Effector CD4-positive, alpha-beta T cell (primary cell): ENCODE measurements at regions not wholly inside any gene's neighbourhood (a gene's known extent, or its start where the extent isn't known, plus 50 kb on each side); places are given as distances from the start of the nearest gene placed in this dataset.

ENCODE experiments used
- DNase-seq: peaks from one replicate; pipeline ENCODE4 v3.0.0-alpha.2; 2020

DNA sequence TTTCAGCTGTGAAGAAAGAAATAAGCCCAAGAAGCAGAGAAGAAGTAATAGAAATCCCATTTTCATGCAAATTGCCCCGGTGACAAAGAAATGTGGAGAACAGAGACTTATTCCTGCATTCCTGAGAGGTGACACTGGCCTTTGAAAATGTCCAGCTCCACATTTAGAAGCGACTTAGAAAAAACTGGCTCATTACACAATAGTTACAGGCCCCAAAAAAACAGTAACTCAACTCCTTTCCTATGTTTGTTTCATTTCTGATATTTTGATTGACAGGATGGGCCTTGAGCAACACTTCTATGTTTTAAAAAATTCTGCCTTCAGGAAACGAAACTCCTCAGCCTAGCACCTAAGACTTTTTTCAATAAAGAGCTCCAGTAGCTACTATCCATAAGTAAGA lies 726.9 kb upstream of the TENM4 start:
- DNase-seq = no peak

DNA sequence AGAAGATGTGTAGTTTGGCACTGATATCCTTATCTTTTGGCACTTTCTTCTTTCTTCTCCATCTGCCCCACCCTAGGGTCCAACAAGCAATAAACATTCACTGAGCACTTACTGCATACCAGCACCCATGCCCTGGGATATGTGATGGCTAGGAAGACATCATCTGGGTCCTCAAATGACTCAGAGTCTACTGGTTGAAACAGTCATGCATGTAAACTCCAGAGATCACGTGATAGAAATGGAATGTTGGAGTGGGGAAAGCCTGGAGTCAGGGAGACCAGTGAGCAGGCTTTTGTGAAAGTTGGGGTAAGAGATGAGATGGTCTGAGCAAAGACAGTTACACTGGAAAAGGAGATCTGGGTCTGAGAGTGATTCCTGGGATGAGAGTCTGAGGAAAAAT lies 724.9 kb upstream of the TENM4 start:
- DNase-seq = no peak

DNA sequence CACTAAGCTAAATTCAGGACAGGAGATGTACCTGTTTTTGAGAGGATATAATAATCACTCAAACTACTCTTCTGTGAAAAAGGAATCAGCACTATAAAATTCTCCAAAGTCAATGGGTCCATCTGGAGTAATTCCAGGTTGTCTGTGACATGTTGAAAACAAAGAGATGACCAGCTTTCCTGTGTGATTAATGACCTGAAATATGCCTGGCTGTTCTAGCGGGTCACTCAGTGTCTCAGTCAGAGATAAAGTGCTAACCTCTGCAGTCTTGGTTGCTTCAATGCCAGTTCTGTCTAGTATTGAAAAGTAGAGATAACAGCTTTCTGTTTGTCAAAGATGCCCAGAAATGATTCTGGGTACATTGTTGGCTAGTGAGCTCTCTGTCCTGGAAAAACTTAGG lies 722.6 kb upstream of the TENM4 start:
- DNase-seq = no peak

DNA sequence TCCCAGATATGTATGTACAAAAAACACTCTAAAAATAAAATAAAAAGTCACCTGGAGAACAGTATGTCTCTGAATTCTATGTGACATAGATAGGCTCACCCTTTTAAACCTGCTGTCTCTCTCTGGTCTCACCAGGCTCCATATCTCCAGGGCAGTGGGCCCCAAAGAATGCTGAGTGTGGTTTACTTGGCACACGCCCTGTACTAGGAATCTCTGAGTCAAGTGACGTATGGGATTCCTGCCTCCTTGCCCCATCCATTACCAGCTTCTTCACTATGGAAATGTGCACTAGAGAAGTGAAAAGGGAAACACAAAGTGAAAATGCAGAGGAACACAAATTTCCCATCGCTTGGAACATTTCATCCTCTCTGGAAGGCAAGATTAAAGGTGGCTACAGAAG lies 722.2 kb upstream of the TENM4 start:
- no peak for DNase-seq

DNA sequence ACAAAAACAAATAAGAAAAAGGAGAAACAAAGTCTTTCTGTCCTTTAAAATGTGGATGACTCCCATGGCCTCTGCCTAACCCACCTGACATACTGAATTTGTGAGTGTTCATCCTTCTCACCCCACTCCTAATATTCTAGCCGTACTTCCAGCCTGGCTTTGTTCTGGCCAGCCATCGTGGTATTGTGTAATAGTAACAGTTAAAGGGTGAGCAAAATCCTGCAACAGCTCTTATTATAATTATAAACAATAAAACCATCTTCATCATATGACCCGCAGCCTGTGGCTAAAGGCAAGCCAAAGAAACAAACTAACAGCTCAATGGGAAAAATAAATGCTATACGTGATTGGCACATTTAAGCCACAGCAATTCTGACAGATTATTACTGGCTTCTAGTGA lies 721.6 kb upstream of the TENM4 start:
- no peak for DNase-seq

DNA sequence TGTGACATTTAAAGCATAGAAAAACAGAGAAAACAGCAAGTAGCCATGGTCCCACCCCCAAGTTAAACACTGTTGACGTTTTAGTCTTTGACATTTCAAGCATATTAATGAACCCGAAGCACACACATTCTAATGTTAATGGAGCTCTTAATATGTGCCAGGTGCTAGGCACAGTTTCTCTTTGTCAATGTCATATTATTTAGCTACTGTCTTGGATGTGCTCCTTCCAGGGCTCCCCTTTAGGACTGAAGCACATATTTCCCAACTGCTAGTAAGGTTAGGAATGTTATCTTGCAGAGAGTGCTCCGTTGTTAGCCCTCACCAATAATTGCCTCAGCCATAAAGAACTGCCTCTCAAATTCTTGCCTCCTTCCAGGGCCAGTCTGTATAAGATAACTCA lies 716.6 kb upstream of the TENM4 start:
- no peak for DNase-seq

DNA sequence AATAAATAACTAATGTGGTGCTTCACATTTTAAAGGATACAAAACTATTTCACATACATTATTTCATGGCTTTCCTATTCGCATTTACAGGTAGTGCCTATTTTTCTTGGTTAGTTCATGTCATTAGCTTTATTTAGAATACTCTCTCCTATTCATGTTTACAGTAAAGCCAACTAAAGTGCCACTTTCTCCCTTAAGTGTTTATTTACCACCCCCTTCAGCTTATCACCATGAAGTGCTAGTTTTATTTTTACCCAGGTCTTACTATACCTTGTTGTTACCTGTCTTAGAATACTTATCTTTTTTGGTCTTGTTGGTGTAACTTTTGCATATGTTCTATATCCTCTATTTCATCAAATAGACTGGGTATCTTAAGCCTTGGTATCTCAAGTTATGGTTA lies 715.2 kb upstream of the TENM4 start:
- no peak for DNase-seq

DNA sequence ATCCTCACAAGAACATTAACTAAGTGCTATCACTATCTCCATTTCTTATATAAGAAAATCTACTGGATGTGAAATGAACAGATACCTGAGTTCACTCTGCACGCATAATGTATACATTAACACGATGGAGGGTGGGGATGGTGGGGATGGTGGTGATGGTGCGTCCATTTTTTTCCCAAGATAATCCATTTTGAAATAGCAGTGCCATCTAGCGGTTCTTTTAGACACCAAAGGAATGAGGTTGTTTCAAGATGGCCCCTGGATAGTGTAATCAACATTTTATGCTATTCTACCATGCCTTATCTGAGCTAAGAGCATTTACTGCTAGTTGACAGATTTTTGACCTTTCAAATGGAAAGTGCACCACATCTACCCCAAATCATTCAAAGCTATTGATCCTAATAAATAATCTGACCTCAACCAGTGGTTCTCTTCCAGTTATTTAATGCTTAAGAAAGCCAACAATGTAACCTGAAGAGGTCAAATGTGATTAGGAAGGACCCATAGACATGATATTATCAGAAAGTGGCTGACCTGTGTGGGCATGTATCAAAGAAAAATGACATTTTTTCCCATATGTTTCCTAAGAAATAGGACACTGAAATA lies 714.7 kb upstream of the TENM4 start:
- no peak for DNase-seq

DNA sequence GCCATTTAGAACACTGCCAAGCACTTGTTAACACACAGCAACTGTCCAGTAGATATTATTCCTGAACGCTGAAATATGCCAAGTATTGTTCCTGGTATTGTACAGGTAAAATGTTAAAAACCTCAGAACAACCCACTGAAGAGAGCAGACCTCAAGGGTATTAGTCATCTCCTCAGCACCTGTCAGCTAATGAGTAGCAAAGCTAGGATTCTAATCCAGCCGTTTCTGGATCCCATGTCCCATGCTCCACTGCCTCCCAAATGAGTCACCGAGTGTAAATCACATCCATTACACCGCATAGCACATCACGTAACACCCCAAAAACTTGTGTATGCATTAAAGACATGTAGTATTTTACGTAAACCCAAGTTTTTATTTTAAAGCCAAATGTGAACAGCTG lies 705.4 kb upstream of the TENM4 start:
- no peak for DNase-seq

DNA sequence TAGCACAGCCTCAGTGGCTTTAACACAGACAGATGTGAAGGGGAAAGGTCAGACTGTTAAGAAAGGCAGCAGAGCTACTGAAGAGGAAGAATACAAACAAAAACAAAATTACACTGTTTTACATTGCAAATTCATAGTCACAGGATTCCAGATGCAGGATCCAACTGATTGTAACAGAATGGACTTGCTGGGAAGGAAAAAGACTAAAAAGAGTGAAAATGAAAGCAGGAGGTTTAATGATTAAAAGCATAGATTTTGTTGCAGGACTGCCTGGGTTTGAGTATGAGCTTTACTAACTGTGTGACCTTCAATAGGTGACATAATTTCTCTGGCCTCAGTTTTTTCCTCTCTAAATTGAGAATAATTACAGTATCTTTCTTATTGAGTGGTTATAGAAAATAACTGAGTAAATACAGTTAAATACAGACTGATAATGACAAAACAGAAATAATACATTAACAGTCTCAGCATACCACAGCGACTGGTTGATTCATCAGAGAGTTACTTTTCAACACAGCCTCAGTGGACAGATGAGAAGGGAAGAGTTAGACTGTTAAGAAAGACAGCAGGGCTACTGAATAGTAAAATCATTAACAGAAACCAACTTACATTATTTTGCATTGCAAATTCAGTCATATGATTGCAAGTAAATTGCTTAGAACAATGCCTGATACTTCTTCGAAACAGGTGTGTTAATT lies 704.2 kb upstream of the TENM4 start:
- DNase-seq = no peak

DNA sequence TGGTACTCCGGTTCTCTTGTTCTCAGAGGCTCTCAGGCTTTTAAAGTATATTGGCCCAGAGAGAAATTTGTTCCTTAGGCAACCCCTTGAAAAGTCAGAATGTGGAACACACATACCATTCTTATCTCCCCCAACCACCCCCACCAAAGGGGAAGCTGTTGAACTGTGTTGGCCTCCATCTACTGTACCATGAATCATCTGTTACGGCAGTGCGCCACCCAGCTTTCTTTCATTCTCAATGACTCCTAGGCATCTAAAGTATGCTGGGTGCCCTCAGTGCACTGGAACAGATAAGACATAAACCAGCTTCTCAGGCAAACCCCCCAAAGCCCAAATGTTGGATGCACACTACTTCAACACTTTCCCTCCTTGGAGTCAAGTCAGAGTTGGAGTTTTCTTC lies 696.2 kb upstream of the TENM4 start:
- no peak for DNase-seq

DNA sequence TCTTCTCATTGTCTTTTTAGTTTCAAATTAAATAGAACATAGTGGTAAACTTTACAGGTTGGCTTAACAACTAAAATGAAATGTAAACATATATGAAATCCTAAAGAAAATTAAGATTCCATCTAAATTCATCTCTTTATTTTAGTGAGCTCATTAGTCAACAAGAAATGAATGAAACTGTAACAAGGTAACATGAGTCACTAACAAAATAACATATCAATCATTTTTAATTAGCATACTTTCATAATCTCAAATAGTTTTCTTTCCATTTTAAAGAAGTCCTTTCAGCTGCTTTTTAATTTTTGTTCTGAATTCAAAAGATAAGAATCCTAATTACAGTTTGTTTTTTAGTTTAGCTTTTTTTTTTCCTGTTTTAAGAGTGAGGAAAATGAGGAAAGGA lies 688.6 kb upstream of the TENM4 start:
- no peak for DNase-seq

DNA sequence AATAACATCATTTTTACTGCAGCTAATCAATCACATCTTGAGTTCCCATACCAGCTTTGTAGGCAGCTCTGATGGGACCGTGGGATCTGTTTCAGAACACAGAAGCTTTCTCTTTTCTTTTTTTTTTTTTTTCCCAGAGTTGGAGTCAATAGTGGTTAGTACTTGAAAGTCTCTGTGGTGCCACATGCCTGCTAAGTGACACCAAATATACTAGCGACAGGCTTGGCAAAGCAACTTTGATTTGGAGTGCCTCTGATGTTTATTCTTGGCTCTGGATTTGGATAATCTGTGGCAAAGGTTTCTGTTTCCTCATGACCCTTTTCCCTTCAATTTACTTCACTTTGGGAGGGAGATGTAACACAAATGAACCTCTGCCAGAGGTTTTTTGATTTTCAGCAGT lies 681.4 kb upstream of the TENM4 start:
- no peak for DNase-seq

DNA sequence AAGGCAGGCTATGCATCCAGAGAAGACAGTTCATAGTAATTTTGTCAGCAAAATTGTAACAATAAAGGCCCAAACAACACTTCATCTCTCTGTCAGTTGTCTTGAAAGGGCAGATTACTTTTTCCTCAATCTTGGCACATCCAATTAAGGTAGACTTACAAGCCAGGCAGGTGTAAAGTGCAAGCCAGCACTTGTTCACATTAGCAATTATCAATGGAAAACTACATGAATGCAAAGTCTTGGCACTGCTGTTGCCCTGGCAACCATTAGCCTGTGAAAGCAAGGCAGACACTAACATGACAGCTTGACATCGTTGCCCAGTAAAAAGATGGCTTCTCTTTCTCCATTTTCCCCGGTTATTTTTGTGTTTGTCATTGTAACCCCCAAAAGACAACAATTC lies 677.2 kb upstream of the TENM4 start:
- DNase-seq = no peak

DNA sequence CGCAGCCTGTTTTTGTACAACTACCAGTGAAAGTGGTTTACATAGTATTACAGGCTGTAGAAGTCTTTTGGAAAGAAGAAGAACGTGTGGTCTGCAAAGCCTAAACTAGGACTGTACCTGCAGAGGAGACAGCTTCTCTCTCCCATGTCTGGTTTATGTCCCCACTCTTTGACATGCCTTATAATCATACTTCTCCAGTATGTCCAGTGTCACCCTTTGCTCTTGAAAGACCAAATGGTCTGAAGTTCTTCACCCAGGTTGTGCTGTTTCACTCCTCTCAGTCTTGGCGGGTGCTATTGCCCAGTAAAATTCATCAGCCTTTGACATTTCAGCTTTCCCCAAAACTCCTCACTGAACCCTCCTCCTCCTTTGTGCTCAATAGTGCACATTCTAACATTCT lies 676.0 kb upstream of the TENM4 start:
- DNase-seq = no peak

DNA sequence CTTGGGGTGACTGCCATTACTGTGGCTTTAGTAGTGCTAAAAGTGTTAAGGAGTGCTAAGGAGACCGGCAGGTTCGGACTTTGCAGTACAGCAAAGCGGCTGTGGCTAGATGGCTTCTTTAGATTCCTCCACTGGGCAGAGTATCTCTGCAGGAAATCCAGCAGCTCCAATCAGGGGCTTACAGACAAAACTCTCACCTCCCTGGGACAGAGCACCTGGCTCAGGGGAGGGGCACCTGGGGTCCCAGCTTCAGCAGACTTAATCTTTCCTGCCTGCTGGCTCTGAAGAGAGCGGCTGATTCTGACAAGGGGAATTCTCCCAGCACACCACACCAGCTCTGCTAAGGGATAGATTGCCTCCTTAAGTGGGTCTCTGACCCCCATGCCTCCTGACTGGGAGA lies 668.8 kb upstream of the TENM4 start:
- DNase-seq = no peak

DNA sequence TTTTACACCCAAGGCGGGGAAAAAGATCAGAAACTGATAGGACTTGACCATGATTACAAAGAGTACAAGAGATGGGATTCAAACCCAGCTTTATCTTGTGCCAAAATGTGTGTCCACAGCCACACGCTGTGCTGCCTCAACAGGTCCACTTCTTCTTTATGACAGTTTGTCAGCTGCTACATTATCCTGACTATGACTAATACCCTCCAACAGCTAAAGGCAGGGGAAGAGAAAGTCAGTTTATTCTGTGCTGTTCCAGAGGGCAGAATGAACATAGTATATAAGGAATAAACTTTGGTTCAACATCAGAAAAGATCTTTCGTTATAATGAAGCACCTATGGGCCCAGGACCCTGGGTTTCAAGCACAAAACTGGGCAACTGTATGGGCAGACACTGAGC lies 668.2 kb upstream of the TENM4 start:
- DNase-seq = no peak

DNA sequence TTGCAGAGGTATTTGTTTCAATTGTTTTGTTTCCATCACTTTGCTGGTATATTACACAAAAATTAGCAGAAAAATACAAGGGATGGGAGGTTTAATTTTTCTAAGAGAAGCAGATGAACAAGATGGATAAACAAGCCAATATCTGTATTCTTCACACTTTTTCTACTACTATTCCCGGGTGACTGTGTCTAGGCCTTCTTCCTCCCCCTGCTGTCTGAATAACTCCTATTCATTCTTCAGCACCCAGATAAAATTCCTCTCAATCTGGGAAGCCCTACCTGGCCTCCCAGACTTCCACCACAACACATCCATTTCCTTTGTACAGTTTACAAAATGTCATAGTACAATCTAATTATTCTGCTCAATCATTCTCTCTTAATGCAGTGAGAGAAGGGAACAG lies 666.6 kb upstream of the TENM4 start:
- DNase-seq = no peak

DNA sequence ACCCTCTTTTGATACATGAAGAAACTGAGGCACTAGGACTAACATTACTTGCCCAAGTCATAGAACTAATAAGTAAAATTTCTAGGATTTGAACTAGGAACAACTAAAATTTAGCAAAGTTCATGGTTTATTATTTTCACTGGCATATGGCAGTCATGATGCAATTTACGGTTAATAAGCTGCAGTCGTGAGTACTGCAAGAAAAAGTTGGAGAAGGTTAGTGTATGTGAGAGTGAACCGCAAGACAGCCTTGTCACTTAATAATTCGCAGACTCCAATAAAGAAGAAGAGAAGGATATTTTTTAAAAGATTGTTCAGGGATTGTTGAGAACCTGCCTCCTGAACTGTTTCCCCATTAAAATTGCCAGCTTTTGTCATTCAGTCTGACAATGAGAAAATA lies 663.4 kb upstream of the TENM4 start:
- DNase-seq = no peak

DNA sequence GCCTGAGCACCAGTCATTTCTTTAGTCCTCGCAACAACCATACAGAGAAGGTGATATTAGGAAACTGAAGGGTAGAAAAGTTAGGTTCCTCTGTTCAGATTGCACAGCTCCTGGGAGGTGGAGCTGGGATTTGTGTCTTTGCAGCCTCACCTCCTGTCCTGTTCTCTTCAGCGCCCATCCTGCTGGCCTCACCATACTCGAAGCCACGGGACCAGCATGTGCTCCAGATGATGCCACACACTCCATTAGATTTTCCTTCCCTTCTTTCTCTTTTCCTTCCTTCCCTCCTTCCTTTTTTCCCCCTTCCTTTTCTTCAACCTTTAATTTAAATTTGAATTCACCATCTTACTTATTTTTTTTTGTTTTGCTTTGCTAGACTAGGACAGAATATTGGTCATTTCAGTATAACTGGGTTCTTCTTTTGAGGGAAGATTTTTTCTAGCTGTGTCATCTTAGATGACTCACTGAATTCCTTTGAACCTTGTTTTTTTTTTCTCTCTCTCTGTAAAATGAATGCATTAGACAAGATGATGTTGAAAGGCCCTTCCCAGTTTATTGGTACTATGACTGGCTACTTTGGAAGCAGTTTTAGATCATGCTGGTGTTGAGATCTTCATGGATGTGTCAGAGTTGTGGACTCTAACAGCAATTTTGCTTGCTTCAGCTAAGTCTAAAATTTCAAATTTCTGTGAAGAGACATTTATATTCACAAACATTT lies 662.5 kb upstream of the TENM4 start:
- no peak for DNase-seq

DNA sequence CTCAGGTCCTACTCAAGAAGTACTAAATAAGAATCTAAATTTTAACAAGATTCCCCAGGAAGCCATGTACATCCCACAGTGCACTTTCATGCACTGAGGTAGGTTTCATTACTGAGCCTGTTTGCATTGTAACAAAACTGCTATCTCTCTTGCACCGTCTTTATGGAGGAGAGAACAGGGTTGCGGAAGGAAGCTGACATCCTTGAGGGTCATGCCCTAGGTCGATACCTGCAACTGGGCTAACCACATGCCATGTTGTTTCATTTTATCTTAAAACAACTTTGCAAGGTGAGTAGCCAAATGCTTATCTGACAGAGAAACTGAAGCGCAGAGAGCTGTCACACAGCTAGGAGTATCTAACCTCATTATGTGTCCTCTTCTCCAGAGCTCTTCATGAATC lies 656.3 kb upstream of the TENM4 start:
- DNase-seq = no peak

DNA sequence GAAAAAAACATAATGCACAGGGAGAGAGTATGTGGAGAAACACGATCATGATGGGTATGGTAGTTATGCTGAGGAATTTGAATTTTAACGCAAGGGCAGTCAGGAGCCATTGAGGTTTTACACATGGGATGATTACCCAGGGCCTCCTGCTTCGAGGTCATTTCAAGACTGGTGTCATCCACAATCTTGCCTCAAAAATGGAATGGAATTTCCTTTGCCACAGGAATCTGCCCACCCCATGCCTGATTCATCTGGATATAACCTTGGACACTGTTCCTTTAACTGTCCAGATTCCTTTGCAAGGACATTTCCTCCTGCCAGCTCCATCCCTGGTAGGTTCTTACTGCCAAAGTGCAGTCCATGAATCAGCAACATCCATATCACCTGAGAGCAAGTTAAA lies 655.9 kb upstream of the TENM4 start:
- no peak for DNase-seq

DNA sequence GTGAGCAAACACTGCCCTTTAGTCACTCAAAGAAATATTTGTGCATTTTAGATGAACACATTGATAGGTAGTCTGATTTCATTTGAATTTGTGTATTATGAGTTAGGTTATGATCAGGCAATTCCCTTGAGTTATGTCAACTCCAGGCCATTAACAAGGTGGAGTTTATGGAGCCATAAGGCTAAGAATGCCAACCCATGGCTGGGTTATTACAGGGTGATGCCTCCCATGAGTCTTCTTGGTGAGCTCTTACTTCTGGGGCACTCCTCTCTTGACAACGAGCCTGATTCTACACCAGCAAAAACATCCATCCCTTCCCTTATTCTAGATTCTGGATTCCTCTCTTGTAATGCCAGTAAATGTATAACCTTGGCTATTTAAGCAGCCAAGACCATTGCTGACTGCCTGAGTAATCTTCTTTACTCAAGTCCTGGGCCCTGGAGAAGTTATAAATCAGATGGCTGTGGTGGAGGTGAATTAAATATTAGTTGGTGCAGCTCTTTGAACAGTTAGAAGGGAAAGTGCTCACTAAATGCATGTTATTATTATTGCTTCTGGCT lies 645.7 kb upstream of the TENM4 start:
- DNase-seq = no peak

DNA sequence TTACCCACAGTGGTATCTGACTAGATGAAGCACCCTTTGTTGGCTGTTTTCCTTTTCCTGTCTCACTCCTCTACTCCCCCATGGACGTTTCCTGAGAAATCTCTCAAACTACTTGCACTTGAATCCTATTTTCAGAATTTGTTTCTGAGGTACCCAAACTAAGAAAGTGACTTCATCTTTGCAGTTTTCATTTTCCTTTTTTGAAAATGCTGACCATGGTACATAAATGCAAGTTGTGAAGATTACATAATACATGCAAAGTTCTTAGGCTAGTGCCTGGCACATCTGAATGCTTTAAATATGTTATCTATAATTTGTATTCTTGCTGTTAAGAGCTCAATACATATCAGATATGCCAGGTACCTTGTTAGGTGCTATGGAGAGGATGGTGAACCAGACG lies 644.7 kb upstream of the TENM4 start:
- no peak for DNase-seq
